SK-N-SH (cell line): ENCODE measurements at regions not wholly inside any gene's neighbourhood (a gene's known extent, or its start where the extent isn't known, plus 50 kb on each side); places are given as distances from the start of the nearest gene placed in this dataset.

ENCODE experiments used
- CTCF ChIA-PET: fragments of 300-600, 350-600 bp; formaldehyde crosslinking; extraction: SDS; loops from one replicate; lab custom pipeline; 2021; lab: Yijun Ruan, JAX
- POLR2A ChIA-PET: fragments of 350-600 bp; sonication (Branson Sonifier 250); formaldehyde crosslinking; extraction: SDS; loops from one replicate; lab custom pipeline; 2020; ENCODE audit warnings: antibody characterized with exemption, inconsistent platforms; lab: Yijun Ruan, JAX
- DNase-seq: peaks from one replicate; pipeline ENCODE4 v3.0.0; 2012
- H2AFZ ChIP-seq: fragments of 200-600 bp; sonication (generic); 2 replicates; pipeline ENCODE4 v1.8.1; 2016; ENCODE audit warnings: antibody characterized with exemption, mild to moderate bottlenecking, low read depth
- H3F3A ChIP-seq: fragments of 200-600 bp; sonication (generic); replicated peaks from 2 replicates; pipeline ENCODE3; 2016; ENCODE audit warnings: antibody characterized with exemption, mild to moderate bottlenecking; ENCODE audit not compliant: insufficient read depth
- H3K27ac ChIP-seq, 2 experiments: fragments of 200-500 bp in 1 of 2; fragments of 200-600 bp in 1 of 2; sonication (Bioruptor generic) in 1 of 2; sonication (generic), shearing (Covaris generic) in 1 of 2; 2 replicates each; pipeline versions ENCODE4 v1.5.1 to v1.6.1; 2014 to 2016; ENCODE audit warnings: low read depth in 2 of 2, inconsistent platforms in 1 of 2, low read length in 1 of 2, mild to moderate bottlenecking in 1 of 2, mixed read lengths in 1 of 2
- H3K27me3 ChIP-seq: fragments of 200-600 bp; sonication (generic), shearing (Covaris generic); 2 replicates; pipeline ENCODE4 v1.6.1; 2016; ENCODE audit warnings: mixed run types; ENCODE audit not compliant: insufficient read depth
- H3K36me3 ChIP-seq, 2 experiments: fragments of 200-500 bp in 1 of 2; fragments of 200-600 bp in 1 of 2; sonication (Bioruptor generic) in 1 of 2; sonication (generic) in 1 of 2; replicated peaks in 1 of 2; 2 replicates each; pipeline versions ENCODE3 to v1.5.1; 2014 to 2016; ENCODE audit warnings: low read length in 1 of 2, mild to moderate bottlenecking in 1 of 2; ENCODE audit not compliant: insufficient read depth in 2 of 2, control insufficient read depth in 1 of 2
- H3K4me1 ChIP-seq, 2 experiments: fragments of 200-500 bp in 1 of 2; fragments of 200-600 bp in 1 of 2; sonication (Bioruptor generic) in 1 of 2; sonication (generic), shearing (Covaris generic) in 1 of 2; 2 replicates each; pipeline versions ENCODE4 v1.5.1 to v1.6.1; 2014 to 2016; ENCODE audit warnings: low read depth in 1 of 2, low read length in 1 of 2, mixed run types in 1 of 2; ENCODE audit not compliant: insufficient read depth in 2 of 2, control insufficient read depth in 1 of 2
- H3K4me2 ChIP-seq: fragments of 200-600 bp; sonication (generic), shearing (Covaris generic); 2 replicates; pipeline ENCODE4 v1.6.1; 2017; ENCODE audit warnings: mixed run types
- H3K4me3 ChIP-seq, 2 experiments: fragments of 200-500 bp in 1 of 2; fragments of 200-600 bp in 1 of 2; sonication (Bioruptor generic) in 1 of 2; sonication (generic), shearing (Covaris generic) in 1 of 2; 2 replicates each; pipeline versions ENCODE4 v1.5.1 to v1.8.1; 2014 to 2016; ENCODE audit warnings: low read depth in 2 of 2, inconsistent platforms in 1 of 2, low read length in 1 of 2, mild to moderate bottlenecking in 1 of 2, mixed read lengths in 1 of 2, moderate library complexity in 1 of 2
- H3K79me2 ChIP-seq: fragments of 200-600 bp; sonication (generic); 2 replicates; pipeline ENCODE4 v1.8.1; 2017; ENCODE audit warnings: mild to moderate bottlenecking; ENCODE audit not compliant: insufficient read depth
- H3K9ac ChIP-seq: fragments of 200-600 bp; sonication (generic); 2 replicates; pipeline ENCODE4 v1.6.1; 2017; ENCODE audit warnings: mixed run types
- H3K9me2 ChIP-seq: fragments of 200-600 bp; sonication (generic); 2 replicates; pipeline ENCODE4 v1.6.1; 2017; ENCODE audit warnings: mixed run types
- H3K9me3 ChIP-seq: fragments of 200-600 bp; sonication (generic); 2 replicates; pipeline ENCODE4 v1.6.1; 2017; ENCODE audit warnings: mixed run types, mild to moderate bottlenecking, moderate library complexity
- H4K20me1 ChIP-seq: fragments of 200-600 bp; sonication (generic); 2 replicates; pipeline ENCODE4 v1.6.1; 2017; ENCODE audit warnings: mild to moderate bottlenecking, mixed run types; ENCODE audit not compliant: insufficient read depth
- EP300 ChIP-seq, 2 experiments: IDR thresholded peaks; 2 replicates each; pipeline versions ENCODE4 v1.4.0 to v1.6.1; 2012; ENCODE audit warnings: borderline replicate concordance in 1 of 2, low read depth in 1 of 2, low read length in 1 of 2
- EZH2phosphoT487 ChIP-seq: fragments of 200-600 bp; sonication (generic); IDR thresholded peaks from 2 replicates; pipeline ENCODE4 v1.6.1; 2017; ENCODE audit warnings: low read depth, mixed run types, mild to moderate bottlenecking, antibody characterized with exemption, moderate library complexity, borderline replicate concordance
- FOXJ3 ChIP-seq: sonication (generic); formaldehyde crosslinking; IDR thresholded peaks from 2 replicates; pipeline ENCODE4 v1.5.1; 2020; ENCODE audit warnings: mild to moderate bottlenecking, missing genetic modification reagents
- GABPA ChIP-seq: IDR thresholded peaks from 2 replicates; pipeline ENCODE4 v1.4.0; 2012; ENCODE audit warnings: low read depth, mild to moderate bottlenecking
- GATA2 ChIP-seq: sonication (generic); formaldehyde crosslinking; IDR thresholded peaks from 2 replicates; pipeline ENCODE4 v1.5.0; 2020; ENCODE audit warnings: mild to moderate bottlenecking, missing genetic modification reagents
- NFIC ChIP-seq: IDR thresholded peaks from 2 replicates; pipeline ENCODE4 v1.4.0; 2012; ENCODE audit warnings: borderline replicate concordance
- NRF1 ChIP-seq: IDR thresholded peaks from 2 replicates; pipeline ENCODE4 v1.6.1; 2012; ENCODE audit warnings: low read depth, mild to moderate bottlenecking, low read length
- RAD21 ChIP-seq: IDR thresholded peaks from 2 replicates; pipeline ENCODE4 v1.6.1; 2012; ENCODE audit warnings: mild to moderate bottlenecking, low read length
- RCOR1 ChIP-seq: fragments of 150-350 bp; IDR thresholded peaks from 2 replicates; pipeline ENCODE4 v1.6.1; 2017; ENCODE audit warnings: antibody characterized with exemption, low read length
- RFX5 ChIP-seq: IDR thresholded peaks from 2 replicates; pipeline ENCODE4 v1.6.1; 2012; ENCODE audit warnings: mild to moderate bottlenecking, improper control_type of control experiment, low read length
- RXRA ChIP-seq: IDR thresholded peaks from 2 replicates; pipeline ENCODE4 v1.4.0; 2012; ENCODE audit warnings: low read depth, mild to moderate bottlenecking, borderline replicate concordance
- TCF12 ChIP-seq: IDR thresholded peaks from 2 replicates; pipeline ENCODE4 v1.4.0; 2012
- YY1 ChIP-seq: IDR thresholded peaks from 2 replicates; pipeline ENCODE4 v1.4.0; 2012; ENCODE audit warnings: low read depth, mild to moderate bottlenecking
- WGBS: methylation state at CpG from one replicate; pipeline ENCODE4 v1.1.6; 2017; ENCODE audit warnings: low lambda C conversion rate; 5-methylcytosine and 5-hydroxymethylcytosine counted together
- TF ChIP-seq, protein P1 (sequence below): IDR thresholded peaks from 2 replicates; pipeline ENCODE4 v1.4.0; 2012; ENCODE audit warnings: low read depth, borderline replicate concordance
- TF ChIP-seq, protein P2 (sequence below): fragments of 150-350 bp; IDR thresholded peaks from 2 replicates; pipeline ENCODE4 v1.6.1; 2017; ENCODE audit warnings: antibody characterized with exemption, low read length, low read depth, borderline replicate concordance
- TF ChIP-seq, protein P3 (sequence below): IDR thresholded peaks from 2 replicates; pipeline ENCODE4 v1.4.0; 2012; ENCODE audit warnings: low read depth
- TF ChIP-seq, protein P4 (sequence below): IDR thresholded peaks from 2 replicates; pipeline ENCODE4 v1.6.1; 2012; ENCODE audit warnings: mild to moderate bottlenecking, low read depth, low read length, moderate library complexity

DNA sequence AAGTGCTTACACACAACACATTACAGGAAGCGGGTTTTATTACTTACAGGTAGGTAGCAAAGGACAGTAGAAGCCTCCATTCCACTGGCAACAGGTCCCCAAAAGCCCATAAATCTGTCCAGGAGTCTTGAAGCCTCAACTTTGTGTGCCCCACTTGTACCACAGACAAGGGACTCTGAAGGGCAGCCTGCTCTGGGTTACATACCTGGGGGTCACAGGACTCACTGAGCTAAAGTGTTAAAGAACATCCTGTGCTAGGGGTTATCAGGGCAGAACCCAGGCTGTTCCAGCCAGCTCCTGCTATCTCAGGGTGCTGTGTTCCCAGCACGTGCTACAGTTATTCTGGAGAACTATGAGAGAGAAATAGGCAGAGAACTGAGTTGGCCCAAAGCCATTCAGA is 230.9 kb upstream of the SLC10A2 start:
- no peak overlapping the region for H3K4me2 ChIP-seq
- no peaks in the 10 kb centered on the region for H3K36me3 ChIP-seq
- H3F3A ChIP-seq, result no peaks in the 10 kb centered on the region
- no peaks in the 10 kb centered on the region for H4K20me1 ChIP-seq
- no peaks in the 10 kb centered on the region for H3K9me2 ChIP-seq
- no peak overlapping the region for H3K9ac ChIP-seq
- POLR2A ChIA-PET, result no interaction called here
- WGBS, result 18% methylated on average over 2 of the region's 2 CpGs
- no peak for DNase-seq
- H3K79me2 ChIP-seq, result no peaks in the 10 kb centered on the region
- TF ChIP-seq EZH2phosphoT487, result no peak
- no peak for TF ChIP-seq FOXJ3 (CRISPR knock-in tag)
- TF ChIP-seq GABPA, result no peak
- no peak for TF ChIP-seq RXRA
- TF ChIP-seq, protein P1, sequence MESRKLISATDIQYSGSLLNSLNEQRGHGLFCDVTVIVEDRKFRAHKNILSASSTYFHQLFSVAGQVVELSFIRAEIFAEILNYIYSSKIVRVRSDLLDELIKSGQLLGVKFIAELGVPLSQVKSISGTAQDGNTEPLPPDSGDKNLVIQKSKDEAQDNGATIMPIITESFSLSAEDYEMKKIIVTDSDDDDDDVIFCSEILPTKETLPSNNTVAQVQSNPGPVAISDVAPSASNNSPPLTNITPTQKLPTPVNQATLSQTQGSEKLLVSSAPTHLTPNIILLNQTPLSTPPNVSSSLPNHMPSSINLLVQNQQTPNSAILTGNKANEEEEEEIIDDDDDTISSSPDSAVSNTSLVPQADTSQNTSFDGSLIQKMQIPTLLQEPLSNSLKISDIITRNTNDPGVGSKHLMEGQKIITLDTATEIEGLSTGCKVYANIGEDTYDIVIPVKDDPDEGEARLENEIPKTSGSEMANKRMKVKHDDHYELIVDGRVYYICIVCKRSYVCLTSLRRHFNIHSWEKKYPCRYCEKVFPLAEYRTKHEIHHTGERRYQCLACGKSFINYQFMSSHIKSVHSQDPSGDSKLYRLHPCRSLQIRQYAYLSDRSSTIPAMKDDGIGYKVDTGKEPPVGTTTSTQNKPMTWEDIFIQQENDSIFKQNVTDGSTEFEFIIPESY, result no peak
- no peak for TF ChIP-seq RFX5
- TF ChIP-seq, protein P2, sequence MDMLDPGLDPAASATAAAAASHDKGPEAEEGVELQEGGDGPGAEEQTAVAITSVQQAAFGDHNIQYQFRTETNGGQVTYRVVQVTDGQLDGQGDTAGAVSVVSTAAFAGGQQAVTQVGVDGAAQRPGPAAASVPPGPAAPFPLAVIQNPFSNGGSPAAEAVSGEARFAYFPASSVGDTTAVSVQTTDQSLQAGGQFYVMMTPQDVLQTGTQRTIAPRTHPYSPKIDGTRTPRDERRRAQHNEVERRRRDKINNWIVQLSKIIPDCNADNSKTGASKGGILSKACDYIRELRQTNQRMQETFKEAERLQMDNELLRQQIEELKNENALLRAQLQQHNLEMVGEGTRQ, result no peak
- TF ChIP-seq EP300 (IDR thresholded peaks at IDR 0.05; ENCODE audit: borderline replicate concordance in 1 of 2, low read depth in 1 of 2, low read length in 1 of 2), result no peak
- TF ChIP-seq NFIC, result no peak
- no peak for TF ChIP-seq RCOR1
- TF ChIP-seq, protein P3, sequence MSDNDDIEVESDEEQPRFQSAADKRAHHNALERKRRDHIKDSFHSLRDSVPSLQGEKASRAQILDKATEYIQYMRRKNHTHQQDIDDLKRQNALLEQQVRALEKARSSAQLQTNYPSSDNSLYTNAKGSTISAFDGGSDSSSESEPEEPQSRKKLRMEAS, result no peak
- TF ChIP-seq TCF12, result no peak
- TF ChIP-seq NRF1, result no peak
- TF ChIP-seq GATA2 (CRISPR knock-in tag), result no peak
- TF ChIP-seq, protein P4, sequence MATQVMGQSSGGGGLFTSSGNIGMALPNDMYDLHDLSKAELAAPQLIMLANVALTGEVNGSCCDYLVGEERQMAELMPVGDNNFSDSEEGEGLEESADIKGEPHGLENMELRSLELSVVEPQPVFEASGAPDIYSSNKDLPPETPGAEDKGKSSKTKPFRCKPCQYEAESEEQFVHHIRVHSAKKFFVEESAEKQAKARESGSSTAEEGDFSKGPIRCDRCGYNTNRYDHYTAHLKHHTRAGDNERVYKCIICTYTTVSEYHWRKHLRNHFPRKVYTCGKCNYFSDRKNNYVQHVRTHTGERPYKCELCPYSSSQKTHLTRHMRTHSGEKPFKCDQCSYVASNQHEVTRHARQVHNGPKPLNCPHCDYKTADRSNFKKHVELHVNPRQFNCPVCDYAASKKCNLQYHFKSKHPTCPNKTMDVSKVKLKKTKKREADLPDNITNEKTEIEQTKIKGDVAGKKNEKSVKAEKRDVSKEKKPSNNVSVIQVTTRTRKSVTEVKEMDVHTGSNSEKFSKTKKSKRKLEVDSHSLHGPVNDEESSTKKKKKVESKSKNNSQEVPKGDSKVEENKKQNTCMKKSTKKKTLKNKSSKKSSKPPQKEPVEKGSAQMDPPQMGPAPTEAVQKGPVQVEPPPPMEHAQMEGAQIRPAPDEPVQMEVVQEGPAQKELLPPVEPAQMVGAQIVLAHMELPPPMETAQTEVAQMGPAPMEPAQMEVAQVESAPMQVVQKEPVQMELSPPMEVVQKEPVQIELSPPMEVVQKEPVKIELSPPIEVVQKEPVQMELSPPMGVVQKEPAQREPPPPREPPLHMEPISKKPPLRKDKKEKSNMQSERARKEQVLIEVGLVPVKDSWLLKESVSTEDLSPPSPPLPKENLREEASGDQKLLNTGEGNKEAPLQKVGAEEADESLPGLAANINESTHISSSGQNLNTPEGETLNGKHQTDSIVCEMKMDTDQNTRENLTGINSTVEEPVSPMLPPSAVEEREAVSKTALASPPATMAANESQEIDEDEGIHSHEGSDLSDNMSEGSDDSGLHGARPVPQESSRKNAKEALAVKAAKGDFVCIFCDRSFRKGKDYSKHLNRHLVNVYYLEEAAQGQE, result no peak
- TF ChIP-seq RAD21, result no peak
- TF ChIP-seq YY1, result no peak
- TF ChIP-seq, all 33 proteins: peak for 0
- H3K4me3 ChIP-seq, result no peak overlapping the region
- no peaks in the 10 kb centered on the region for H3K27me3 ChIP-seq
- no peak overlapping the region for H3K27ac ChIP-seq
- CTCF ChIA-PET, result no interaction called here
- no peaks in the 10 kb centered on the region for H3K4me1 ChIP-seq
- no peak overlapping the region for H2AFZ ChIP-seq
- no peaks in the 10 kb centered on the region for H3K9me3 ChIP-seq
